Stimulated activated CD4-positive, alpha-beta T cell treated with anti-CD3 and anti-CD28 coated beads, Interleukin-15, amount 100 ng/mL, for 48 hours (primary cell): ENCODE measurements at regions not wholly inside any gene's neighbourhood (a gene's known extent, or its start where the extent isn't known, plus 50 kb on each side); places are given as distances from the start of the nearest gene placed in this dataset.
"Not testable (repeated sequence)": the region's sequence is repeated elsewhere in the genome, so short reads cannot be mapped to it uniquely, and the experiment has no call there.

ENCODE experiments used
- DNase-seq, 2 donors: peaks; one replicate each; pipeline ENCODE4 v3.0.0-alpha.2; 2020; ENCODE audit warnings: low read depth in 2 of 2

DNA sequence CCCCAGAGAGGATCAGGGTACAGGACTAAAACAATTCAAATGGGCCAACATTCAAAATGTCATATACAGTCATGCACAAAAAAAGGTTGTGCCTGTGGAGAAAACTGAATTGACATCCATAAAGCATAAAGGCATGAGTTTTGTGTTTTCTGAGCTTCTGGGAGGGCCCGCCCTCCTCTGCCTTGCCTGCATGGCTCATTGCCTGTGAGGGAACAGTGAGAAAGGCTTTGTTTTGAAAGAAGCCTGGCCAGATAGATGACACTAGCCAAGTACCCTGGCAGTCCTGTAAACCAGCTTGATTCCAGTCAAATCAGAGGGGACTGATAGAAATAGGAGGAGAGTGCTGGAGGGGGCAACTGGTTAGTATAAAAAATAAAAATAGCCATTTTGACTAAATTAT lies 194.3 kb downstream of the KIT start:
- no peak for DNase-seq

DNA sequence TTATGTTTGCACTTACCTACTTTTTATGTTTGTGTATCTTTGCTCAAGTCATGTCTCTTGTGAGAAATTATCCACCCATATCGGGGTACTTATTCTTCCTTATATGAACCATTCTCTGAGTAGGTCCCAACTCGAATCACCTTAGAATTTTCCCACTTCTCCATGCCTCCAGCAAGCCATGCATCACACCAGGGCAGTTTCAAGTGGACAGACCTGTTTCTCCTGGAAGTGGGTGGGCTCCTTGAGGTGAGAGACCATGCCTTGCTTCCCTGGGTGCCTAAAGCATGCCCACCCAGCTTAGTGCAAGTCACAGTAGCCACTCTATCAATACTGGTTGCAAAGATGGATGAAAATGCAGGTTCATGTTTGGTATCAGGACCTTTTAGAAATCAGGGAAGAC lies 187.2 kb downstream of the KIT start:
- no peak for DNase-seq

GRCh38 chr4:54843946-54844345 lies 186.2 kb downstream of the KIT start:
- no peak for DNase-seq

- DNase-seq, result no peak
These were observed 185.3 kb downstream of the KIT start for GRCh38 chr4:54843106-54843505.

DNA sequence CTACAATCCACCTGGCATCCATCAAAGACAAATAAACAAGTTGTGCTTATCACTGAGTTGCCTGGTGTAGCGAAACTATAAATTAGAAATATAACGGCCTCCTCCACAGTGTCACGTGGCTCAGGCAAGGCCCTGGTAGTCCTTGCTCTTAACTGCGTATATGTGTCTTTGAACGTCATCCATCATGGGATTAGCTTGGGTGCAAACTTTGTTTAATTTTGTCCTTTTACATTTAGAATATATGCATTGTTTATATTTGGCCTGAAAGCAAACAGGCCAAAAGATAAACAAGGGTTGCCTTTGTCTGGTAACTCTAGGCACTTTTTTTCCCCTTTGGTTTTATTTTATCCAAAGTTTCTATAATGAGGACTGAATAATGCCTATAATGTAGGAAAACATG lies 184.9 kb downstream of the KIT start:
- no peak for DNase-seq

- no peak for DNase-seq
These were observed 184.5 kb downstream of the KIT start for GRCh38 chr4:54842226-54842625.

- no peak for DNase-seq
These were observed 183.4 kb downstream of the KIT start for GRCh38 chr4:54840992-54841768.

DNA sequence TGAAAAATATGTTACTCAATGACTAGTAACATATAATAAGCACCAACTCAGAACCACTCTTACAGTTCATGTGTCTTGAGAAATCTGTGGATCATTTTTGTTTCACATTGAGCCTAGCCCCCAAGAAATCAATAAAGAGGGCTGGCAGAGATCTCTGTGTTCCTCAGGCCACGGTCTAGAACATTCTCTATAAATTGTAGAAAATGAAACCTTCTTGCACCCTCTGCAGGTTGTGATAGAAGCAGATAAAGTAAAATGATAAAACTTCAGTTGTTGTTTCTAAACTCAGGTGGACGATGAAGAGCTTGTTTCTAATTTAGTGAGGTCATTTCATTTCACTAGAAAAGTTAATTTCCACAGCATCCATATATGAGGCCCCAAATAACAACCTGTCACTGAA lies 182.7 kb downstream of the KIT start:
- DNase-seq, result no peak

DNA sequence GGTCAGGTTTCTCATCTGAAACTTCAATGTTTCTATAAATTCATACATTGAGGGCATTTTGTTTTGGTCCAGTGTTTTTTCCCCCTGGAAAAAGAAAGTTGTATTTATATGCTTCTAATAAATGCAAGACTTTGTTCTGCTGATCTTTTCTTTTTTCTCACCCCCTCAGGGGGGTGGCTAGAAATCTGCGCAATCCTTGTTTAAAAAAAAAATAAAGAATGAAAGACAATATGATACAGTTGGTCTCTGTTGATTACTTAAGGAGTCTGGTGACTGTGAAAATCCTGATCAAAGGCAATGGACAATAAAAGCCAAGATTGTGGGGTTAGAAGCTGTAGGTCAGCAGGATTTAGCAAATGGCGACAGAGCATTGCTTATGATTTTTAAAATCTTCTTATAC lies 180.5 kb downstream of the KIT start:
- DNase-seq, result no peak

DNA sequence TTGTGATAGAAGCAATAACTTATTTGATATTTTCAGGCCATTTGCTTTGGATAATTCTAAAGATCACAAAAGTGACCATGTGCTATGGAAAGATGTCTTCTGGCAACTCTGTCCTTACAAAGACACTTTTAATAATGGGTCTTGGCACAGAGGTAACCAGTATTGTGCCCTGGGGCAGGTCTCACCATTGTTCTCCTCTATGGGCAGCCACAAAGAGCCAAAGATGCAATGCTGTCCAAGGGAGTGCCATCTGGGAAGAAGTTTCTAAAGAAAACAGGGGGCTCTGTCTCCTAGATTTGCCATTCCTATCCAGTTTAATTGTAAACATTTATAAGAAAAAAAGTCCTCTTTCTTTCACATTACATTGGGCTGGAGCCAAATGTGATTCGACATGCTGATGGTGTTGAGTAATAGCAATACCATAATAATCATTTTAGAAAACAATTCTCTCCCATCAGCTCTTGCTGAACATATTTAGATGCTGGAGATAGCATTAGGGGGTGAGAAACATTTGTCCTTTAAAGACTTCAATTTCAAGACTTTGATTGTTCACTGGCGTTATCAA lies 179.9 kb downstream of the KIT start:
- DNase-seq, result no peak

DNA sequence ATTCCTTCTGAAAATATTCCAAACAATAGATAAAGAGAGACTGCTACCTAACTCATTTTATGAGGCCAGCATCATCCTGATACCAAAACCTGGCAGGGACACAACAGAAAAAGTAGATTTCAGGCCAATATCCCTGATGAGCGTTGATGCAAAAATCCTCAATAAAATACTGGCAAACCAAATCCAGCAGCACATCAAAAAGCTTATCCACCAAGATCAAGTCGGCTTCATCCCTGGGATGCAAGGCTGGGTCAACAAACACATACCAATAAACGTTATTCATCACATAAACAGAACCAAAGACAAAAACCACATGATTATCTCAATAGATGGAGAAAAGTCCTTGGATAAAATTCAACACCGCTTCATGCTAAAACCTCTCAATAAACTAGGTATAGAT lies 170.6 kb downstream of the KIT start:
- DNase-seq, result not testable (repeated sequence)

- DNase-seq, result no peak
These were observed 165.9 kb downstream of the KIT start for GRCh38 chr4:54823616-54824015.

DNA sequence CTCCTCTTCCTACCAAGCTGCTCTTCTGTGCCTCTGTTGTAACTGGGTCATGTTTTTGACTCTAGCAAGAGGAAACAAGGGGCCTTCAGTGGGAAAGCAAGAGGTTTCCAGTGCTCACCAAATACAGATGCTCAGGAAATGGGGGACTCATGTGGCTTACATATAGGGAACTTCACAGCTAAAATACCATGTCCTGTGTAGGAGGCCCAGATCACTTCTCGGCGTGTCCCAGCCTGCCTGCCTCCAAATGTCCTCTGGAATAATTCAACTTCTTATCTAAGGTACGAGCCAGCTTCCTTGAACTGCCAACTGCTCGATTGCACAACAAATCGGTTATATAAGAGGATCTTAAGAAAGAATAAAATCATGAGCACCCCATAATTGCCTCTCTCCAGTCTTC lies 161.3 kb downstream of the KIT start:
- DNase-seq, result no peak

GRCh38 chr4:54818481-54818880 lies 160.7 kb downstream of the KIT start:
- no peak for DNase-seq

DNA sequence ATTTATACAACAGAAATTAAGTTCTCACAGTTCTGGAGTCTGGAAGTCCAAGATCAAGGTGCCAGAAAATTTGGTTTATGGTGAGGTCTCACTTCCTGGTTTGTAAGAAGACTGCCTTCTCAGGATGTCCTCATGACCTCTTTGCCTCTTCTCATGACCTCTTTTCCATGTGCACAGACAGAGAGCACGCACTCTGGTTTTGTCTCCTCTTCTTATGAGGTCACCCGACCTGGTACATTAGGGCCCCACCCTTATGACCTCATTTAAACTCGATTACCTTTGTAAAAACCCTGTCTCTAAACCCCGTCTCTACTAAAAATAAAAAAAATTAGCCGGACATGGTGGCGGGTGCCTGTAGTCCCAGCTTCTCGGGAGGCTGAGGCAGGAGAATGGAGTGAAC lies 155.9 kb downstream of the KIT start:
- DNase-seq, result no peak

- DNase-seq, result no peak
These were observed 148.6 kb downstream of the KIT start for GRCh38 chr4:54806351-54806750.

DNA sequence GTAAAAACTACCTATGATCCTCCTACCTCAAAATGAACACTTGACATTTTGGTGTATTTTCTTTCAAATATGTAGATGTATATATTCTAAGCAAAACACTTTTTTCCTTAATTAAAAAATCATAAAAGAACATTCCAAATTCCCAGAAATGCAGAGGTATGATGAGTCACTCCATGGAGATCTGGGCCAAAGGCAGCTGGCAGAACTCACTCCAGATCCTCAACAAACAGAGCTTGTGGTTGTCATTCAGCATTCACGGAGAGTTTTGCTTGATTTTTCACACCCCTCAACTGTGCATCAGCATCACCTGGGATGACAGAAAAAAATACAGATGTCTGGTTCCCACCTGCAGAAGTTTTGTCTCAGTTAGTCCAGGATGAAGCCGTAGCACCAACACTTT lies 144.6 kb downstream of the KIT start:
- no peak for DNase-seq

- DNase-seq, result no peak
These were observed 143.2 kb downstream of the KIT start for GRCh38 chr4:54800831-54801530.

- no peak for DNase-seq
These were observed 136.8 kb downstream of the KIT start for GRCh38 chr4:54794579-54794978.

DNA sequence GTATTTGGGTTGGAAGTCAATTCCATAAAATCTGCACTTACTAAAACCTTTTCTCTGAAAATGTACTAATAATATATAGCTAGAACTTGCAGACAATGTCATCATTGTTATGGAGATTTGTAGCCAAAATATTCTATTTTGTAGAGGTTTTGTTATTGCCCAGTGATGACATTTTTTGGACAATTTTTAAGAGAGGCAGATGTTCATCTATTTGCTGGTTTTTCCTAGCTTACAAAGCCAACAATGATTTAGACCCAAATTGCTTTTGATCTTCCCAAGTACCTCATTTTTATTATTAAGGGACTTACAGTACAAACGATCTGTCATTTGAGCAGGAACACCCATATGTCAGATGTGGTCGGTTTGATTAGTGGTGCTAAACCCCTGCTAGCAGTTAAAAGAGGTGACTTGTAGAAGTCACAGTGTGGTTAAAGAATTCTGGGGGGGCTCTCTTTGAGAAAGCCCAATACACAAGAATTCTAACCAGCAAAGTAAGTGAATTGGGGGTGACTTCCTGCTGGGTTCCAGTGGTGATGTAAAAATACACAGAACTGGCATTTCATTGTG lies 136.2 kb downstream of the KIT start:
- DNase-seq, result no peak
